ENCODE measurements at regions not wholly inside any gene's neighbourhood (a gene's known extent, or its start where the extent isn't known, plus 50 kb on each side); places are given as distances from the start of the nearest gene placed in this dataset.
A peak's percentile ranks its signal among the peaks of the same experiment; 100 is the strongest.

DNA sequence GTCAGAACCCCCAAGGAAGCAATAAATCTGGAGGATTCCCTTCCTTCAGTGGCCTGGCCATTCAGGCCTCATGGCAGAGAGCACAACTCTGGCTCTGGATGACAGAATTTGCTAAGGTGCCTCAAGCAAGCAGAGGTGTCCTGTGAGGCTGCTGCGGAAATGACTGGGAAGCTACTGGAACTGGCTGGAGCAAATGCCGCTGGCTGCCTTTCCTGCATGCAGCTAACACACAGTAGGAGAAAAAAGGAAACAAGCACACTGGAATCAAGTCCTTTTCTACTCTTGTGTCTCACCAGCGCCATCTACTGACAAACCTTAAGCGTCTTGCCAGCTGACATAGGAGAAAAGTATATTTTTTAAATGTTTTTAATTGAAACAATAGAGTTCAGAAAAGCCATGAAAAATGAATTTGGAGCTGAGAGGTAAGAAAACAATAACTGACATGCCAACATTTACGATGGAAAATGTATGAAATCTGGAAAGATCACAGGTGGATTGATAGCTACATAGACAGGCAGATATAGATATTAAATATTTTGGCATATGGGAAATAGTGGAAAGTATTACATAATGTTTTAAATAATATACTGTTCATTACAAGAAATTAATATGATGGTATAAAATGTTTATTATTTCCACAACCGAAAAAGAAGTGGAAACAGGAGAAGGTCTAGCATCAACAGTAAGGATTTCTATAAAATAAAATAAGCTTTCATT is 951.6 kb downstream of the ANKRD7 start:
- H3K4me2 ChIP-seq (ENCODE audit: control insufficient read depth, extremely low read depth, insufficient read depth, low read depth, low read length), result no peak overlapping the region
- H3K27ac ChIP-seq (ENCODE audit: control insufficient read depth, insufficient read depth, low read length), result no peak overlapping the region
- H3K9ac ChIP-seq (ENCODE audit: control insufficient read depth, extremely low read depth, insufficient read depth, low read length), result no peak overlapping the region
- peak; percentile 28 for DNase-seq (ENCODE audit: low read depth, low spot score)
- H3K27me3 ChIP-seq (ENCODE audit: control insufficient read depth, extremely low read depth, insufficient read depth, low read length), result no peaks in the 10 kb centered on the region
- no peaks in the 10 kb centered on the region for H3K4me1 ChIP-seq (ENCODE audit: control insufficient read depth, extremely low read depth, insufficient read depth, low read length)
- no peaks in the 10 kb centered on the region for H4K20me1 ChIP-seq (ENCODE audit: control insufficient read depth, extremely low read depth, insufficient read depth, low read length)
- H3K79me2 ChIP-seq (ENCODE audit: control insufficient read depth, insufficient read depth, low read length), result no peaks in the 10 kb centered on the region
- dilution Hi-C loops (cut with MboI; ENCODE audit: extremely low pct_ligation_motif_present, low sequenced_read_pairs), result no loop called here
- peak; percentile 32 for FAIRE-seq
- H3K4me3 ChIP-seq (ENCODE audit: control insufficient read depth in 2 of 3, extremely low read depth in 1 of 3, insufficient read depth in 2 of 3, low read depth in 1 of 3, low read length in 3 of 3), result no peak overlapping the region
- peak; percentile 59 to 76 (median 74) for TF ChIP-seq CTCF (optimal IDR thresholded peaks at IDR 0.05 in 1 of 3, IDR thresholded peaks at IDR 0.05 in 1 of 3, conservative IDR thresholded peaks at IDR 0.05 in 1 of 3; ENCODE audit: extremely low read depth in 1 of 3, insufficient read depth in 2 of 3, low read length in 3 of 3)
- TF ChIP-seq EZH2 (IDR thresholded peaks at IDR 0.05; ENCODE audit: low read length), result no peak
- H3K36me3 ChIP-seq (ENCODE audit: control insufficient read depth in 2 of 2, extremely low read depth in 1 of 2, insufficient read depth in 2 of 2, low read length in 2 of 2), result no peaks in the 10 kb centered on the region
- H3K9me1 ChIP-seq (ENCODE audit: control insufficient read depth, extremely low read depth, insufficient read depth, low read length), result no peaks in the 10 kb centered on the region
- no peak overlapping the region for H2AFZ ChIP-seq (ENCODE audit: control insufficient read depth, low read length)
- H3K9me3 ChIP-seq (ENCODE audit: control insufficient read depth, low read depth, low read length), result no peaks in the 10 kb centered on the region

- H3K4me3 ChIP-seq (ENCODE audit: control insufficient read depth in 2 of 3, extremely low read depth in 1 of 3, insufficient read depth in 2 of 3, low read depth in 1 of 3, low read length in 3 of 3), result no peak overlapping the region
- DNase-seq (ENCODE audit: low read depth, low spot score) (no peak), FAIRE-seq (no peak)
- dilution Hi-C loops (cut with MboI; ENCODE audit: extremely low pct_ligation_motif_present, low sequenced_read_pairs), result no loop called here
- no peaks in the 10 kb centered on the region for H4K20me1 ChIP-seq (ENCODE audit: control insufficient read depth, extremely low read depth, insufficient read depth, low read length)
- no peaks in the 10 kb centered on the region for H3K79me2 ChIP-seq (ENCODE audit: control insufficient read depth, insufficient read depth, low read length)
- no peaks in the 10 kb centered on the region for H3K36me3 ChIP-seq (ENCODE audit: control insufficient read depth in 2 of 2, extremely low read depth in 1 of 2, insufficient read depth in 2 of 2, low read length in 2 of 2)
- H3K4me1 ChIP-seq (ENCODE audit: control insufficient read depth, extremely low read depth, insufficient read depth, low read length), result no peaks in the 10 kb centered on the region
- no peak overlapping the region for H2AFZ ChIP-seq (ENCODE audit: control insufficient read depth, low read length)
- H3K9ac ChIP-seq (ENCODE audit: control insufficient read depth, extremely low read depth, insufficient read depth, low read length), result no peak overlapping the region
- H3K4me2 ChIP-seq (ENCODE audit: control insufficient read depth, extremely low read depth, insufficient read depth, low read depth, low read length), result no peak overlapping the region
- no peak overlapping the region for H3K27ac ChIP-seq (ENCODE audit: control insufficient read depth, insufficient read depth, low read length)
- H3K9me1 ChIP-seq (ENCODE audit: control insufficient read depth, extremely low read depth, insufficient read depth, low read length), result no peaks in the 10 kb centered on the region
- H3K27me3 ChIP-seq (ENCODE audit: control insufficient read depth, extremely low read depth, insufficient read depth, low read length), result no peaks in the 10 kb centered on the region
- TF ChIP-seq CTCF (optimal IDR thresholded peaks at IDR 0.05 in 1 of 3, IDR thresholded peaks at IDR 0.05 in 1 of 3, conservative IDR thresholded peaks at IDR 0.05 in 1 of 3; ENCODE audit: extremely low read depth in 1 of 3, insufficient read depth in 2 of 3, low read length in 3 of 3), result no peak
- no peak for TF ChIP-seq EZH2 (IDR thresholded peaks at IDR 0.05; ENCODE audit: low read length)
- no peaks in the 10 kb centered on the region for H3K9me3 ChIP-seq (ENCODE audit: control insufficient read depth, low read depth, low read length)
These were observed 953.4 kb downstream of the ANKRD7 start for GRCh38 chr7:119177863-119178262.

Measured in keratinocyte (primary cell).